ENCODE measurements at regions not wholly inside any gene's neighbourhood (a gene's known extent, or its start where the extent isn't known, plus 50 kb on each side); places are given as distances from the start of the nearest gene placed in this dataset.

GRCh38 chr10:6640433-6641040 lies 60.5 kb upstream of the PRKCQ start:
- Histone ChIP-seq H3K27ac (no peak overlapping the region), H3K9ac (ENCODE audit: low read depth in 2 of 2, low read length in 2 of 2) (no peak overlapping the region), H3K27me3 (no peaks in the 10 kb centered on the region), H3K4me3 (no peak overlapping the region), H3K36me3 (no peaks in the 10 kb centered on the region), H3K9me3 (no peaks in the 10 kb centered on the region), H3K4me1 (no peaks in the 10 kb centered on the region)
- TF ChIP-seq CTCF (IDR thresholded peaks at IDR 0.05) = no peak
- intact Hi-C loops (cut with DNase I) = no loop called here
- DNase-seq = no peak

GRCh38 chr10:6637053-6637452 lies 57.0 kb upstream of the PRKCQ start:
- Histone ChIP-seq H3K27ac (no peak overlapping the region), H3K27me3 (no peaks in the 10 kb centered on the region), H3K36me3 (no peaks in the 10 kb centered on the region), H3K4me3 (no peak overlapping the region), H3K4me1 (no peaks in the 10 kb centered on the region), H3K9ac (ENCODE audit: low read depth in 2 of 2, low read length in 2 of 2) (no peak overlapping the region), H3K9me3 (no peaks in the 10 kb centered on the region)
- no peak for DNase-seq
- TF ChIP-seq CTCF (IDR thresholded peaks at IDR 0.05) = no peak
- intact Hi-C loops (cut with DNase I) = no loop called here

GRCh38 chr10:6635784-6636183 lies 55.7 kb upstream of the PRKCQ start:
- Histone ChIP-seq H3K4me1 (no peaks in the 10 kb centered on the region), H3K27ac (no peak overlapping the region), H3K9me3 (no peaks in the 10 kb centered on the region), H3K9ac (ENCODE audit: low read depth in 2 of 2, low read length in 2 of 2) (no peak overlapping the region), H3K36me3 (no peaks in the 10 kb centered on the region), H3K4me3 (no peak overlapping the region), H3K27me3 (no peaks in the 10 kb centered on the region)
- no peak for TF ChIP-seq CTCF (IDR thresholded peaks at IDR 0.05)
- intact Hi-C loops (cut with DNase I) = no loop called here
- DNase-seq = no peak
